ENCODE measurements at regions not wholly inside any gene's neighbourhood (a gene's known extent, or its start where the extent isn't known, plus 50 kb on each side); places are given as distances from the start of the nearest gene placed in this dataset.

- no peaks in the 10 kb centered on the region for H3K36me3 ChIP-seq
- H3K9me3 ChIP-seq = no peaks in the 10 kb centered on the region
- H3K4me3 ChIP-seq = no peak overlapping the region
- H3K27ac ChIP-seq (replicated peaks in 1 of 4) = no peak overlapping the region
- no peaks in the 10 kb centered on the region for H3K27me3 ChIP-seq
- intact Hi-C loops (cut with DNase I) = no loop called here
- 87% methylated on average over 11 of the region's 11 CpGs for WGBS
- TF ChIP-seq CTCF (IDR thresholded peaks at IDR 0.05) = no peak
- no peak for TF ChIP-seq POLR2AphosphoS5 (IDR thresholded peaks at IDR 0.05)
- TF ChIP-seq EP300 (IDR thresholded peaks at IDR 0.05) = no peak
- no peak for TF ChIP-seq POLR2A (IDR thresholded peaks at IDR 0.05; ENCODE audit: low read depth)
- no peak for DNase-seq (ENCODE audit: extremely low spot score)
- peaks cover 11 to 19% (median 15%) of the 10 kb centered on the region in 4 donors for H3K4me1 ChIP-seq
Observed at GRCh38 chr2:8133363-8133762, 548.5 kb upstream of the ID2 start.

GRCh38 chr2:8133913-8134472, 547.9 kb upstream of the ID2 start:
- H3K27ac ChIP-seq (replicated peaks in 1 of 4) = peak overlapping the region in 2 of 4 donors; percentile 10
- H3K4me1 ChIP-seq = peaks cover 11 to 19% (median 15%) of the 10 kb centered on the region in 4 donors
- intact Hi-C loops (cut with DNase I) = no loop called here
- no peaks in the 10 kb centered on the region for H3K27me3 ChIP-seq
- TF ChIP-seq CTCF (IDR thresholded peaks at IDR 0.05) (no peak), EP300 (IDR thresholded peaks at IDR 0.05) (no peak), POLR2AphosphoS5 (IDR thresholded peaks at IDR 0.05) (no peak), POLR2A (IDR thresholded peaks at IDR 0.05; ENCODE audit: low read depth) (no peak)
- no peak for DNase-seq (ENCODE audit: extremely low spot score)
- 84% methylated on average over 11 of the region's 11 CpGs for WGBS
- no peak overlapping the region for H3K4me3 ChIP-seq
- no peaks in the 10 kb centered on the region for H3K36me3 ChIP-seq
- H3K9me3 ChIP-seq = no peaks in the 10 kb centered on the region

GRCh38 chr2:8134473-8134932, 547.4 kb upstream of the ID2 start:
- intact Hi-C loops (cut with DNase I) = no loop called here
- Histone ChIP-seq H3K36me3 (no peaks in the 10 kb centered on the region), H3K4me3 (no peak overlapping the region), H3K9me3 (no peaks in the 10 kb centered on the region), H3K4me1 (peaks cover 11 to 19% (median 15%) of the 10 kb centered on the region in 4 donors), H3K27ac (replicated peaks in 1 of 4) (peak overlapping the region; percentile 10 to 33 (median 20)), H3K27me3 (no peaks in the 10 kb centered on the region)
- DNase-seq (ENCODE audit: extremely low spot score) = no peak
- 84% methylated on average over 11 of the region's 11 CpGs for WGBS
- TF ChIP-seq POLR2AphosphoS5 (IDR thresholded peaks at IDR 0.05) = no peak
- TF ChIP-seq POLR2A (IDR thresholded peaks at IDR 0.05; ENCODE audit: low read depth) = no peak
- TF ChIP-seq CTCF (IDR thresholded peaks at IDR 0.05) = no peak
- no peak for TF ChIP-seq EP300 (IDR thresholded peaks at IDR 0.05)

GRCh38 chr2:8134985-8135682, 546.7 kb upstream of the ID2 start:
- TF ChIP-seq CTCF (IDR thresholded peaks at IDR 0.05) (no peak), POLR2A (IDR thresholded peaks at IDR 0.05; ENCODE audit: low read depth) (no peak), POLR2AphosphoS5 (IDR thresholded peaks at IDR 0.05) (peak in 1 of 2 donors; percentile 24), EP300 (IDR thresholded peaks at IDR 0.05) (no peak)
- Histone ChIP-seq H3K27ac (replicated peaks in 1 of 4) (peak overlapping the region; percentile 10 to 34 (median 32)), H3K4me3 (no peak overlapping the region), H3K36me3 (no peaks in the 10 kb centered on the region), H3K27me3 (no peaks in the 10 kb centered on the region), H3K9me3 (no peaks in the 10 kb centered on the region), H3K4me1 (peaks cover 11 to 19% (median 15%) of the 10 kb centered on the region in 4 donors)
- 46% methylated on average over 13 of the region's 13 CpGs for WGBS
- intact Hi-C loops (cut with DNase I) = no loop called here
- DNase-seq (ENCODE audit: extremely low spot score) = no peak

Measured in esophagus muscularis mucosa (tissue), 4 donors.